D341Med (cell line): ENCODE measurements at regions not wholly inside any gene's neighbourhood (a gene's known extent, or its start where the extent isn't known, plus 50 kb on each side); places are given as distances from the start of the nearest gene placed in this dataset.

Source experiments
- DNase-seq: peaks from one replicate; pipeline ENCODE4 v3.0.0; 2012; ENCODE audit warnings: low spot score

GRCh38 chr2:46850742-46851141 is 64.9 kb downstream of the MCFD2 start:
- no peak for DNase-seq

- DNase-seq, result no peak
Measured at GRCh38 chr2:46849721-46850556, 65.7 kb downstream of the MCFD2 start.

- DNase-seq, result no peak
Measured at GRCh38 chr2:46849046-46849715, 66.4 kb downstream of the MCFD2 start.

GRCh38 chr2:46848447-46848846 is 67.2 kb downstream of the MCFD2 start:
- DNase-seq, result no peak

GRCh38 chr2:46847726-46848412 is 67.7 kb downstream of the MCFD2 start:
- DNase-seq, result no peak

DNA sequence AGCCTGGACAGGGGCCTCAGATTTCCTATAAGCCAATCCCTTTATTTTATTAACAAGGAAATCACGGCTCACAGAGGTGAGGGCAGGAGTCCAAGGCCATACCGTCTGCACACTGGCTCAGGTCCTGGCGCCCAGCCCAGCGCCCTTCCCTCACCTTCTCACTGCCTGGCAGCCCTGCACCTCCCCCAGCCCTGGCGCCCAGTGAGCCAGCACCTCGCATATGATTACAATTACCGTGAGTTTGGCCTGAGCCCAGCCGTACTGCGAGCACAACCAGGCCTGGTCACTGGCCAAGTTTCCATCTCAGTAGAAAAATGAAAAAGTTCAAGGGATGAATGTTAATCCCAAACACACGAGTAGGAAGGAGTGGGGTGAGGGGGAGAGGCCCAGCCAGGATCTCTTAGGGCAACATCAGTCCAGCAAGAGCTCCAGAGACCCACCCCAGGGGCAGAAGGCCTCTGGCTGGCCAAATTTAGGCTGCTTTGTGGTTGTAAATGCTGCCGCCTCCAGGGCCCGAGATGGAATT is 68.4 kb downstream of the MCFD2 start:
- DNase-seq, result peak; percentile 54

DNA sequence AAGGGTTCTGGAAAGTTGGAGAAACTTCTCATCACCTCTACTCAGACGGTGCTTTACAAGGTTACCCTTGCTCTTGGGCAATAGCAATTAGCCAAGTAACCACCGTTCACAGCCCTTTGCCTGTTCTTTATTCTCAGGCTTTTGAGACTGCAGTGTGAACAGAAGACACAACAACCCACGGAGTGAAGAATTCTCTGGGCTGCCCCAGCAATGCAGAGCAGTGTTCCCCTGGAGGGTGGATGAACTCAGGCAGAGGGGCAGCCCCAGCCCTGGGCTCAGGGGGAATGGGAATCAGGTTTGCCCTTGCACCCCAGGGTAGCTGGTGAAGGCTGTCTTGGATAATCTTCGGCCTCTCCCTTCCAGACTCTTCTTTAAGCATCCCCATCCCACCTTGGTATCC is 69.1 kb downstream of the MCFD2 start:
- no peak for DNase-seq

DNA sequence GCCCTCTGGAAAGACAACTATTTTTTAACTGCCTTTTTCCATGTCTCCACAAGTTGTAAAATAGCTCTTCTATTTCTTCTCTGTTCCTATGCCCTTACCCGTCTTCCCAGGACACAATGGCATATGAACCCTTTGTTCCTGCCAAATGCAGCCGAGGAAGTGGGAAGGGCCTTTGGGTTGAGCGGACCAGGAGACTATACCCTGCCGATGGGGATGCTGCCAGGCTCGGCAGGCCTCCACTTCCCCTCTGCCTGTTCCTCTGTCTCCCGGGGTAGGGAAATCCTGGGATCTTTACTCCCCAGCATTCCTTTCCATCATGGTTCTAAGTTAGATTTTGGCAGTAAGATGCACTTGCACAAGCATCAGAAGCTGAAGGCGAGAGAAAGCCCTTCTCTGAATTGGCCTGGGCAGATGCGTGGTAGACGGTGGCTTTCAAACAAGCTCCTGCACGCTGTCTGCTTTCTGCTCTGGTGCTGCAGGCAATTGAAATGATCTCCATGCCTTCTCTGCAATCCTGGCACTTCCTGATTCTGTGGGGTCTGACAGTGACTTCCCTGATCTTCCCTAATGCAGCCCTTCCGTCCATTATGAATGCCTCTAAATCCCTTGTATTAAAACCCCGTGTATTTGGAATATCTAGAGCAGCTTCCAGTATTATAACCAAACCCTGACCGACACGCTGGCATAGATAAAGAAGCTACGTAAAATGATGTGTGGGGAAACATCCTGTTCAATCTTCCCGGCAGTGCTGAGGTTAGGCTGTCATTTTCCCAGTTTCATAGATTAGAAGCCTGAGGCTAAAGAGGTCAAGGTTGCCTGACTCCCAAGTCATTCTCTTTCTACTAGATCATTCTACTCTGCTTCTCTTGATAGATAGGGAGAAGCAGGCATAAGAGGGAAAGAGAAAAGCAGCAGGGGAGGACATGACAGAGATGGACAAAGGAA is 69.8 kb downstream of the MCFD2 start:
- no peak for DNase-seq

DNA sequence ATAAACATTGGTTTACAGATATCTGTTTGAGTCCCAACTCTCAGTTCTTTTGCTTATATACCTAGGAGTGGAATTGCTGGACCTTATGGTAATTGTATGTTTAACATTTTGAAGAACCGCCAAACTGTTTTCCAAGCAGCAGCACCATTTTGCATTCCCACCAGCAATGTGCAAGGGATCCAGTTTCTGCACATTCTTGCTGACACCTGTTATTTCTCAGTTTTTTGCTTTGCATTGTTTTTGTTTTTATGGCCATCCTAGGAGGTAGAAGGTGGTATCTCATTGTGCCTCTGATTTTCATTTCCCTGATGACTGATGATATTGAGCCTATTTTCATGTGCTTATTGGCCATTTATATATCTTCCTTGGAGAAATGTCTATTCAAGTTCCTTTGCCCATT is 71.2 kb downstream of the MCFD2 start:
- no peak for DNase-seq

GRCh38 chr2:46844034-46844433 is 71.6 kb downstream of the MCFD2 start:
- DNase-seq, result no peak

DNA sequence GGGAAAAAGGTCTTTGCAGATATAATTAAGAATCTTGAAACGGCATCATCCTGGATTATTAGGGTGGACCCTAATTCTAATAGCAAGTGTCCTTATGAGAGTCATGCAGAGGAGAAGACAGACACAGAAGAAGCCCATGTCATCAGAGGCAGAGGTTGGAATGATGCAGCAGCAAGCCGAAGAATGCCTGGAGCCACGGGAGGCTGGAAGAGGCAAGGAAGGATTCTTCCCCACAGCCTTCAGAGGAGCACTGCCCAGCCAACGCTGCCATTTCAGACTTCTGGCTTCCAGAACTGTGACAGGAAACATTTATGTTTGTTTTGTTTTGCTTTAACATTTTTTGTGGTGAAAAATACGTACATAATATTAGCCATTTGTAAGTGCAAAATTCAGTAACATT is 72.3 kb downstream of the MCFD2 start:
- no peak for DNase-seq

DNA sequence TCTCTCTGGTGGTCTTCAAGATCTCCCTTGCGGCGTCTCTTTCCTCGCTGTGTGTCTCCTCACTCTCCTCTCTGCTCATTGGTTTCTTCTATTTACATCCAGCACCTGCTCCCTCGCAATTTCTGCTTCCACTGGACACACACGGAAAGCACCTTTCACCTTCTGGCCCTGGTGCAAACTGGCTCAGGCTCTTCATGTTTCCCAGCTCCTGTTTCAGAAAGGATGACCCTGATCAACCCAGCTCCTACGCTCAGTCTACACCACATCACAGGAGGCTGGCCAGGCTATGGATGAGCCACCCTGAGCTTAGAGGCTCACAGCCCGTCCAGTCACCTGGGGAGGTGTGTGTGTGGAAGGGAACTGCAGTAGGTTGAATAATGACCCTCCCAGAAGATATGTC is 72.7 kb downstream of the MCFD2 start:
- DNase-seq, result no peak

DNA sequence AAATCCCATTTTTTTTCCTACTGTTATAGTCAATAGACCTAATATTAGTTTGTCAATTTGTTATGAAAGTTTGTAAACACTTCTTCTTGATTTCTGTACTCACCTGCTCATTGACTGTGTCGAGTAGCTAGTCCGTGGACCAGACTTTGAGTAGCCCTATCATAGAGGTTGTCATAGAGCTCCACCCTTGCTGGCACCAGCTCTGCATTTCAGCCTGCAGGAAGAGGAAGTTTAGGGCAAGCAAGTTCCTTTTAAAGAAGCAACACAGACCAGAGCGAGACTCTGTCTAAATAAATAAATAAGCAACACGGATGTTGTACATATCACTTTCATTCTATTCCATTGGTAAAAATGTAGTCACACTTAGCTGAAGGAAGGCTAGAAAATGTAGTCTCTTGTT is 74.0 kb downstream of the MCFD2 start:
- DNase-seq, result no peak

DNA sequence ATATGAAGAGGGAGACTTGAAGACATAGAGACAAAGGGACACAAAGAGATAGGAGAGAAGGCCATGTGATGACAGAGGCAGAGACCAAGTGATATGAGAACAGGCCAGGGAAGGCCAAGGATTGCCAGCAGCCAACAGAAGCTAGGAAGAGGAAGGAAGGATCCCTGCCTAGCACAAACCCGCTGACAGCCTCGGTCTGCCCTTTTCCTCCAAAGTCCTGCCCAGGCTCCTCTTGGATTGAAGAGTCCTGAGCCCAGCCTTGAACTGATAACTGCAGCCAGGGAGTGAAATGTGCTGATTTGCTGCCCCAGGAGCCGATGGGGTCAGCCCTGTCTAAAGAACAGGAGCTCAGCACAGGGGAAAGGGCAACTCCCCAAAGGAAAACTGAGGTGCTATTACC is 76.6 kb downstream of the MCFD2 start:
- no peak for DNase-seq

DNA sequence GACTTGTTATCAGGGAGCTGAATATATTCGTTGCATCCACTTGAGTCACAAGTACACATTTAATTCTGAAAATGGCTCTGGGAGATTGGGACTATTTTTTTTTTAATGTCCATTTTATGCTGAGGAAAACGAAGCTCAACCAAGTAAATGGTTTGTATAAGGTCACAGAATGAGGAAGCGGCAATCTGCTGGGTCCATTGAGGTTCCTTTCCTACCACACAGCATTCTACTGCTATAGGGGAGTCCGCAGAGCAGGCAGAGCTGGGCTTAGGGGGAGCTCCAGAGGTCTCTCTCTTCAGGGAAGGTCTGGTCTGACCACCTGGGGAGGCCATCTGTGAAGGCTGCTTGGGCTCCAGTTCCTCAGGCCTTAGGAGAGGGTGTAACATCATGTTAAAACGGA is 77.9 kb downstream of the MCFD2 start:
- no peak for DNase-seq

- no peak for DNase-seq
Measured at GRCh38 chr2:46837112-46837454, 78.5 kb downstream of the MCFD2 start.

DNA sequence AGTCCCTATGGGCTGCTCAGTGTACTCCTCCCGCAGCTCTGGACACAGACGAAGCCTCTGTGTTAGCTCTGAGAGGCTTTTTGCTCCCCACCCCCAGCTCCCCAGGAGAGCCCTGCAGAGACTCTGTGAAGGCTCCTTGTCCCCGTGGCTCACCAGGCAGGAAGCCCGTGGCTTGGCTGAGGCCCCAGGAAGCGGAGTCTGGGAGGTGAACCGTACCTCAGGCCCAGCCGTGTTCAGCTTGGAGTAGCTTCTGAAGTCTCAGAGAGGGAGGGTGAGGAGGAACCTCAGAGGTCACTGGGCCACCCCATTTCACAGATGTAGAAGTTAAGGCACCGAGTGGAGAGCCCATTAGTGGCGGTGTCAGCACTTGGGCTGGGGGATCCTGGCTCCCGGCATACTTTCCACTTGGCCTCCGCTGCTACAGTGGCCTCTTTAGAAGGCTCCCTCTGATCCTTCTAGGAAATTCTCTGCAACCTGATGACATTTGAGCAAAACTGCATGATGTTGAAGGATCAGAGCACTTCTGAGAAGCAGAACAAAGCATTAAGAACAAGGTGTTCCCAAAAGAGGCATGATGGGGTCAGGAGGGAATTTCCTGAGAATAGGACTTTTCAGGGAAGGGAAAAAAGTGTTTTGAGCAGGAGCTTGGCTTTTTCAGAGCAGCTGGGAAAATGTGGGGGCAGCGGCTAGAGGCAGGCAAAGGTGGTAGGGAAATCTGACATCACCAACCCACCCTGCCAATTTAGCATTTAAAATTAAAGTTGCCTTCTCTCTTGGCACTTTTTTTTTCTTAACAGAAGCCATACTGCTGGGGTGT is 79.1 kb downstream of the MCFD2 start:
- no peak for DNase-seq

- DNase-seq, result no peak
Measured at GRCh38 chr2:46835520-46835919, 80.1 kb downstream of the MCFD2 start.

DNA sequence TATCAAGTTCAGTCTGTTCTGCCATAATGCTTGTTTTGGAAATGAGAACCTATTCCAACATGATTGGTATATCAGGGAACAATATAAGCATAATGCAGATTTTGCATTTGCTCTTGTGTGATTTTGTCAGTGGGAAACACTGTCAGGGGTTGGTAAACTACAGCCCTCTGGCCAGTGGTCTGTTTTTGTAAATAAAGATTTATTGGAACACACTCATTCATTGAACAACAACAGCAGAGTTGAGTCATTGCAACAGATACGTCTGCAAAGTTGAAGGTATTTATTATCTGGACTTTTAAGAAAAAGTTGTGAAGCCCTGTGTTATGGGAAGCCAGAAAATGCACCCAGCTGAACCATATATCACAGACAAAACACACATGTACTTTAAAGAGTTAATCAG is 83.1 kb downstream of the MCFD2 start:
- DNase-seq, result no peak

GRCh38 chr2:46831869-46832265 is 83.7 kb downstream of the MCFD2 start:
- DNase-seq, result no peak
